Activated CD8-positive, alpha-beta memory T cell treated with anti-CD3 and anti-CD28 coated beads, Interleukin-2, amount 10 ng/mL, durations not matched to agents 7 days and 5 days (primary cell): ENCODE measurements at regions not wholly inside any gene's neighbourhood (a gene's known extent, or its start where the extent isn't known, plus 50 kb on each side); places are given as distances from the start of the nearest gene placed in this dataset.

Experiments used
- ATAC-seq: fragments of 150-1000 bp; cut with Tn5 transposase; one replicate; pipeline ENCODE4 v1.10.0; 2021; ENCODE audit warnings: moderate library complexity
- CTCF ChIA-PET: fragments of 350-600 bp; sonication (Branson Sonifier 250); formaldehyde crosslinking; loops from one replicate; lab custom pipeline; 2021; ENCODE audit warnings: antibody characterized with exemption; lab: Charles Lee
- DNase-seq: peaks from one replicate; pipeline ENCODE4 v3.0.0-alpha.2; 2020
- H3K27ac Mint-ChIP-seq: one replicate; pipeline ENCODE4 v1.8.0; 2021; ENCODE audit warnings: mild to moderate bottlenecking, mixed read lengths
- H3K27me3 Mint-ChIP-seq: one replicate; pipeline ENCODE4 v1.8.0; 2021; ENCODE audit warnings: mixed read lengths
- H3K36me3 Mint-ChIP-seq: one replicate; pipeline ENCODE4 v1.8.0; 2021; ENCODE audit warnings: mild to moderate bottlenecking, mixed read lengths
- H3K4me1 Mint-ChIP-seq: one replicate; pipeline ENCODE4 v1.8.0; 2021; ENCODE audit warnings: mixed read lengths
- H3K4me3 Mint-ChIP-seq: one replicate; pipeline ENCODE4 v1.8.0; 2021; ENCODE audit warnings: mild to moderate bottlenecking, moderate library complexity, mixed read lengths
- H3K9me3 Mint-ChIP-seq: one replicate; pipeline ENCODE4 v1.8.0; 2022; ENCODE audit warnings: low read depth, mixed read lengths

- no peak overlapping the region for H3K27ac Mint-ChIP-seq
- H3K36me3 Mint-ChIP-seq: no peaks in the 10 kb centered on the region
- ATAC-seq: no peak
- no peak overlapping the region for H3K4me3 Mint-ChIP-seq
- peaks cover 34% of the 10 kb centered on the region for H3K27me3 Mint-ChIP-seq
- H3K9me3 Mint-ChIP-seq: no peaks in the 10 kb centered on the region
- DNase-seq: peak; percentile 29
- H3K4me1 Mint-ChIP-seq: peaks cover 6% of the 10 kb centered on the region
- CTCF ChIA-PET: interaction anchor here (0.6 kb wide), 1 partner anchor 438 kb away, joined by 4 read pairs; no protein-coding TSS in a partner anchor
Measured at GRCh38 chr10:42937048-42937447, 139.8 kb upstream of the RET start.

GRCh38 chr10:42937649-42938180, 139.2 kb upstream of the RET start:
- CTCF ChIA-PET: interaction anchor here (0.6 kb wide), 1 partner anchor 437 kb away, joined by 4 read pairs; no protein-coding TSS in a partner anchor
- Mint-ChIP-seq H3K27me3 (peaks cover 31% of the 10 kb centered on the region), H3K9me3 (no peaks in the 10 kb centered on the region), H3K36me3 (no peaks in the 10 kb centered on the region), H3K27ac (no peak overlapping the region), H3K4me1 (peaks cover 6% of the 10 kb centered on the region), H3K4me3 (no peak overlapping the region)
- DNase-seq (peak; percentile 23), ATAC-seq (no peak)

- CTCF ChIA-PET: no interaction called here
- ATAC-seq (no peak), DNase-seq (peak; percentile 35)
- H3K36me3 Mint-ChIP-seq: no peaks in the 10 kb centered on the region
- peaks cover 2% of the 10 kb centered on the region for H3K4me1 Mint-ChIP-seq
- H3K27ac Mint-ChIP-seq: no peak overlapping the region
- H3K9me3 Mint-ChIP-seq: no peaks in the 10 kb centered on the region
- H3K27me3 Mint-ChIP-seq: peaks cover 25% of the 10 kb centered on the region
- no peak overlapping the region for H3K4me3 Mint-ChIP-seq
Measured at GRCh38 chr10:42938351-42938750, 138.5 kb upstream of the RET start.

DNA sequence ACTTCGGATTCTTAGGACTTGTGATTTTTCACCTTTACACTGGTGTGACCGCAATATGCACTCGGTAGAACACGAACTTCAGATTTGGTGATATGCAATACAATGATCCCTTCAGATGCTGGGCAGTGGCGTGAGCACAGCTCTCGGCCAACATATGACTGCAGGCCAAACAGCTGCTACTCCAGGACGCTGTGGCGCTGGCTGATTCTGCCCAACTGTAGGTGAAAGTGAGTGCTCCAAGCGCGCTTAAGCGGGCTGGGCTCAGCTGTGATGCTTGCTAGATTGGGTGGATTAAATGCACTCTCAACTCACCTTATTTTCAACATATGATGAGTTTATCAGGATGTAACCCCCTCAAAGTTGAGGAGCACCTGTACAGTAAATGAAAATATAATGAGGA, 137.6 kb upstream of the RET start:
- H3K36me3 Mint-ChIP-seq: no peaks in the 10 kb centered on the region
- DNase-seq: peak; percentile 38
- peaks cover 16% of the 10 kb centered on the region for H3K27me3 Mint-ChIP-seq
- no peaks in the 10 kb centered on the region for H3K9me3 Mint-ChIP-seq
- H3K4me3 Mint-ChIP-seq: no peak overlapping the region
- no peak for ATAC-seq
- no peak overlapping the region for H3K27ac Mint-ChIP-seq
- CTCF ChIA-PET: no interaction called here
- H3K4me1 Mint-ChIP-seq: no peaks in the 10 kb centered on the region

DNA sequence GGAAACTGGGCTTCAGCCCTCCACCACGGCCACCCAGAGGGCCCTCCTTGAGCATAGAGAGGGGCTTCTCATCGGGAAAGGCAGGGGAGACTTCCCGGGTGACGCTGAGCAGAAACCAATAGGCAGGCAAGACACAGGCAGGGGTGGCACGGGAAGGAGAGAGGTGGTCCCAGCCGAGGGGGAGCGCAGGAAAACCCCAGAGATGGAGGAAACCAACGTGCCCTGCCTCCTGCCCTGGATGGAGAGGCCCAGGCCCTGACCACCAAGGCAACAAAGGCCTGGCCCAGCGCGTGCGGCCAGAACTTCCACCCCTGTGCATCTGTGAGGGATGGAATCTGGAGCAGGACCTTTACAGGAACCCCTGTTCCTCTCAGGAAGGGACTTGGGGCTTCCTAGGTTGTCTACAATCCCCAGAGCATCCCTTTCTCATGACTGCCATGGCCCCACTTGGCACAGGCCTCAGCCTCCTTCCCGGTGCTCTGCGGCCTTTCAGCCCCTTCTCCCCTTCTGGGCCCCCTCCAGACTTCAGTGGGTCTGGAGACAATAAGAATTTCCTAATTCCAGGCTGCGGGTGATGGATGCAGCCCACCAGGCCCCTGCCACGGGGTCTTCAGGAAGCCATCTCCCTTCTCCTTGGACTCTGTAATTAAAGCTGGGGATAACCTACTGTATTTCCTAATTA, 137.0 kb upstream of the RET start:
- no peaks in the 10 kb centered on the region for H3K9me3 Mint-ChIP-seq
- CTCF ChIA-PET: no interaction called here
- no peak overlapping the region for H3K4me3 Mint-ChIP-seq
- no peak for ATAC-seq
- no peaks in the 10 kb centered on the region for H3K36me3 Mint-ChIP-seq
- H3K4me1 Mint-ChIP-seq: no peaks in the 10 kb centered on the region
- H3K27ac Mint-ChIP-seq: no peak overlapping the region
- peaks cover 10% of the 10 kb centered on the region for H3K27me3 Mint-ChIP-seq
- no peak for DNase-seq

DNA sequence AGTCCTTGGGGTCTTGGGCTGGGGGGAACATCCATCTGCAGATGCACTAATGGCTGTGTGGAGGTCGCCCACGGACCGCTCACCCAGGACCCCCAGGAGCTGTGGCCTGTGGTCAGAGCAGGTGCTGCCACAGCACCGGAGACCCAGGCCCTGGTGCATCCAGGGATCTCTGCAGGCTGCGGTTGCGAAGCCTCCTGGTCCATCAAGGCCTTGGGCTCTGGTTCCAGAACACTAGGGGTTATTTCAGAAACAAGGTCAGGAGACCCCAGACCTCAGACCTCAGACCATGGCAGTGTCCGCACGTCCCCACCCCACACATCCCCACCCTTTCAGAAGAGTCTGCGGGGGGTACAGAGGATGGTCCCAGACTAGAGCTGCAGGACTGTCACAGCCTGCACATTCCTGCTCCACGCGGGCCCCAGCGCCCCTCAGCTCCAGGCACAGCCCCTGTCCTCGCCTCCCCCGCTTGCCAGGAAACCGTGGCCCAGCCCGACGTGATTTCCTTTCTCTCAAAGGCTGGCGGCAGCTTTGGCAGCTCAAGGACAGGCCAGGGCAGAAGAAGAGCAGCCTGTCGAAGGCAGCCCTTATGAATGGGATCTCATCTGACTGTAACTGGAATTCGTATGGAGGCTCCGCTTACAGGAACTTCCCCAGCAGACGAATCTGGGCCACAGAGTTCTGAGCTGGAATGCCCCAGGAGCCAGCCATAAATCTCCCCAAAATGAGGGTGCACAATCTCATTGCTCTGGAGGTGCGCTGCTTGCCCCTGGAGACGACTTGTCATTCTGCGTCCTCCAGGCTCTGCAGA, 136.2 kb upstream of the RET start:
- Mint-ChIP-seq H3K9me3 (no peaks in the 10 kb centered on the region), H3K36me3 (no peaks in the 10 kb centered on the region), H3K4me1 (no peaks in the 10 kb centered on the region)

DNA sequence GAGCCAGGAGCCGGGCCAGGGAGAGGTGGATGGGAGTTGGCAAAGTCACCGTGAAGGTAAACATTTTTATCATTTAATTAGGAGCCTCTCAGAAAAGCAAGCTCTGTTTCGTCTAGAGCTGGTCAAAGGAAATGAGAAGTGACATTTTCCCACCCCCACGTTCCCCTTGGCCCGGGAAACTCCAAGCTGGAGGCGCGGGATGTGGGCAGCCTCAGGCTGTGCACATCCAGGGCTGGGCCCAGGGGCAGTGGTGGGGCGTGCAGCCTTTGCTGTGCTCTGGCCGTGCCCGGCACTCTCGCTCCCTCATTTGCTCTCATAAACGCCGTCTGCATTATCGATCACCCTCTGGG, 135.6 kb upstream of the RET start:
- Mint-ChIP-seq H3K36me3 (no peaks in the 10 kb centered on the region), H3K27me3 (peaks cover 7% of the 10 kb centered on the region), H3K9me3 (no peaks in the 10 kb centered on the region), H3K27ac (no peak overlapping the region), H3K4me1 (no peaks in the 10 kb centered on the region), H3K4me3 (no peak overlapping the region)
- peak; percentile 29 for DNase-seq
- CTCF ChIA-PET: no interaction called here
- no peak for ATAC-seq

More for the DNA sequence above, 136.2 kb upstream of the RET start:
- CTCF ChIA-PET: no interaction called here
- ATAC-seq (no peak), DNase-seq (no peak)
- H3K27me3 Mint-ChIP-seq: peaks cover 5% of the 10 kb centered on the region
- no peak overlapping the region for H3K27ac Mint-ChIP-seq
- no peak overlapping the region for H3K4me3 Mint-ChIP-seq

DNA sequence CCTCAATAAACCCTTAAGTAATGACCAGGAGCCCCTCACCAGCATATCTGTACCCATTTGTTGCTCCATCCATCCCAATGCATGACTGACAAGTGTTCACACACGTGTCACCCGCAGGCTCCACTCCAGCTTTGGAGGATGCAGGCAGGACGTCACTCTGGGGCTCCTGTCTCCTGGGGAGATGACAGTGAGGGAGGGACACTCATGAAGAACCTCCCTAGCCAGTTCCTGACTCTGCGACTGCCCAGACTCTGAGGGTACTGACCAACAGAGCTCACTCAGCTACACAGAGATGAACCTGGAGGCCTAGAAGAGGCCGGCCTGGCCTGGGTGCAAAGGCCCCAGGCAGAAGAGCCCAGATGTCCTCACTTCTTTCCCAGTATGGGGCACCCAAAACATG, 135.1 kb upstream of the RET start:
- H3K27ac Mint-ChIP-seq: no peak overlapping the region
- peak; percentile 34 for DNase-seq
- H3K36me3 Mint-ChIP-seq: no peaks in the 10 kb centered on the region
- no peaks in the 10 kb centered on the region for H3K9me3 Mint-ChIP-seq
- no peaks in the 10 kb centered on the region for H3K4me1 Mint-ChIP-seq
- no peak overlapping the region for H3K4me3 Mint-ChIP-seq
- CTCF ChIA-PET: no interaction called here
- peaks cover 10% of the 10 kb centered on the region for H3K27me3 Mint-ChIP-seq
- no peak for ATAC-seq

GRCh38 chr10:42942279-42942950, 134.5 kb upstream of the RET start:
- ATAC-seq (no peak), DNase-seq (peak; percentile 27)
- Mint-ChIP-seq H3K36me3 (no peaks in the 10 kb centered on the region), H3K4me3 (no peak overlapping the region), H3K4me1 (no peaks in the 10 kb centered on the region), H3K9me3 (no peaks in the 10 kb centered on the region), H3K27ac (no peak overlapping the region), H3K27me3 (peaks cover 12% of the 10 kb centered on the region)
- CTCF ChIA-PET: no interaction called here

DNA sequence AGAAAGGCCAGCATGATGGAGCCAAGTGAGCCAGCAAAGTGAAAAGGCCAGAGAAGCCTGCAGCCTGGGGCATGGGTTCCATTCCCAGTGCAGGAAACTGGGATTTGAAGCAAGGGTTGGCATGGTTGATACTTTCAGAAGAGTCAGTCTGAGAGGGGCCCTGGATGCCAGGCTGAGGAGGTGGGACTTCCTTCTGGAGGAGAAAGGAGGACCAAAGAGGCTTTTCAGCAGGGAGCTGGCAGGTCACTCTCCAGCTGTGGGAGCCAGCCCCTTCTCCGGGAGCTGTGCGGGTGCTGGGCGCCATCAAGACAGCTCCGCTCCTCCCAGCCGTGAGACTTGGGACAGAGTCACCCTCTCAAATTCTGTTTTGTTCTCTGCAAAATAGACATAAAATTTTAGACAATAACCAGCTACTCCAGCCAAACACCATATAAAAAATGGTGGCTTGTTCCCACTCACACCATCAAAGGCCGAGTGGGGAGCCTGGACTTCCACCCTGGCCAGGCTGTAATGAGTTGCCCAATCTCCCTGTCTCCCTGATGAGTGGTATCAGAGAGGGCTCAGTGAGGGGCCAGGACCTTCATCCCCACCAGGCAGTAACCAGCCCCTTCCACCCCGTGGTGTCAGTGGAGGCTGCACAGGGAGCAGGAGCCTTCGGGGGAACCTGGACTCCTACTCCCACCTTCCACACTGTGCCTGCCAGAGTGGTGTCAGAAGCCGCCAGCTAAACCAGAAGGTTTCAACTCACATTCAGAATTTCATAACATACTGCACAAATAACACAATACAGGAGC, 133.6 kb upstream of the RET start:
- Mint-ChIP-seq H3K4me3 (no peak overlapping the region), H3K4me1 (no peaks in the 10 kb centered on the region), H3K36me3 (no peaks in the 10 kb centered on the region), H3K9me3 (no peaks in the 10 kb centered on the region), H3K27me3 (peaks cover 12% of the 10 kb centered on the region), H3K27ac (no peak overlapping the region)
- CTCF ChIA-PET: no interaction called here
- ATAC-seq (no peak), DNase-seq (peak; percentile 19)

GRCh38 chr10:42948040-42948439, 128.8 kb upstream of the RET start:
- no peak overlapping the region for H3K27ac Mint-ChIP-seq
- CTCF ChIA-PET: no interaction called here
- H3K4me3 Mint-ChIP-seq: no peak overlapping the region
- no peaks in the 10 kb centered on the region for H3K4me1 Mint-ChIP-seq
- H3K9me3 Mint-ChIP-seq: no peaks in the 10 kb centered on the region
- ATAC-seq (no peak), DNase-seq (no peak)
- H3K36me3 Mint-ChIP-seq: no peaks in the 10 kb centered on the region
- H3K27me3 Mint-ChIP-seq: peaks cover 16% of the 10 kb centered on the region

DNA sequence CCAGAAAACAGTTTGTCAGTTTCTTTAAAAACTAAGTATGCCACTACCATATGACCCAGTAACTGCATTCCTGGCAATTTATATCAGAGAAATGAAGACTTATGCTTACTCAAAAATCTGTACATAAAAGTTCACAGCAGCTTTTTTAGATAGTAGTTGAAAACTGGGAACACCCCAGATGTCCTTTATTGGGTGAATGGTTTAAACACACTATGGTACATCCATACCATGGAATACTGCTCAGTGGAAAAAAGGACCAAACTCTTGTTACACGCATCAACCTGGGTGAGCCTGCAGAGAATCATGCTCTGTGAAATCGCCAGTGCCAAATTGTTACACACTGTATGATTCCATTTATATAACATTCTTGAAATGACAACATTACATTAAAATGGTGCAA, 127.6 kb upstream of the RET start:
- no peak for ATAC-seq
- no peaks in the 10 kb centered on the region for H3K36me3 Mint-ChIP-seq
- no peak overlapping the region for H3K27ac Mint-ChIP-seq
- CTCF ChIA-PET: no interaction called here
- H3K4me3 Mint-ChIP-seq: no peak overlapping the region
- no peaks in the 10 kb centered on the region for H3K4me1 Mint-ChIP-seq
- no peak for DNase-seq
- peaks cover 16% of the 10 kb centered on the region for H3K27me3 Mint-ChIP-seq
- no peaks in the 10 kb centered on the region for H3K9me3 Mint-ChIP-seq
